Type B pancreatic cell (in vitro differentiated cells): ENCODE measurements at regions not wholly inside any gene's neighbourhood (a gene's known extent, or its start where the extent isn't known, plus 50 kb on each side); places are given as distances from the start of the nearest gene placed in this dataset.
A peak's percentile ranks its signal among the peaks of the same experiment; 100 is the strongest.
"Not testable (repeated sequence)": the region's sequence is repeated elsewhere in the genome, so short reads cannot be mapped to it uniquely, and the experiment has no call there.

Experiments
- DNase-seq: peaks from one replicate; pipeline ENCODE4 v3.0.0; 2021; ENCODE audit warnings: mixed read lengths; ENCODE audit not compliant: unreplicated experiment; ENCODE audit errors: extremely low spot score
- H3K27ac Mint-ChIP-seq: 2 replicates; pipeline ENCODE4 v1.8.0; 2021; ENCODE audit warnings: mild to moderate bottlenecking, mixed read lengths
- H3K27me3 Mint-ChIP-seq: 2 replicates; pipeline ENCODE4 v1.8.0; 2021; ENCODE audit warnings: mixed read lengths
- H3K36me3 Mint-ChIP-seq: 2 replicates; pipeline ENCODE4 v1.8.0; 2021; ENCODE audit warnings: mixed read lengths
- H3K4me1 Mint-ChIP-seq: one replicate; pipeline ENCODE4 v1.8.0; 2021; ENCODE audit warnings: mixed read lengths; ENCODE audit not compliant: unreplicated experiment
- H3K4me3 Mint-ChIP-seq: 2 replicates; pipeline ENCODE4 v1.8.0; 2021; ENCODE audit warnings: mild to moderate bottlenecking, mixed read lengths
- H3K9me3 Mint-ChIP-seq: 2 replicates; pipeline ENCODE4 v1.8.0; 2021; ENCODE audit warnings: mixed read lengths

DNA sequence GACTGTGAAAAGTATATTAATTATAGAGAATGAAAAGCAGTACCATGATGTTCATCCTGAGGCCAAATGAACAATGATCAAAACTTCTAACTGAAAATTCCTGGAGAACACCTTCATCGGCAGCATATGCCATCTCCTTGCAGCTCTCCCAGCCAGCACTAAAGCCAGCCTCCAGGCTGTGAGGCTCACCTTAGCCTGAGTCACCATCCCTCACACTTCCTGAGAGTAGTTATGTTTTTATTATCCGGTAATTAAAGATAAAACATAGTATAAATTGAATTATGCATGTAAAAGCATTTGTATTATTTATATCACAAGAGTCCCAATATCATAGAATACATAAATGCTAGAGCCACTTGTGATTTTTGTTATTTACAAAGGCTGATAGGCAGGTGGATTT is 341.9 kb downstream of the BCL2L11 start:
- H3K4me3 Mint-ChIP-seq, DNase-seq, H3K36me3 Mint-ChIP-seq, H3K4me1 Mint-ChIP-seq, H3K27me3 Mint-ChIP-seq, H3K9me3 Mint-ChIP-seq, H3K27ac Mint-ChIP-seq: not testable (repeated sequence)

DNA sequence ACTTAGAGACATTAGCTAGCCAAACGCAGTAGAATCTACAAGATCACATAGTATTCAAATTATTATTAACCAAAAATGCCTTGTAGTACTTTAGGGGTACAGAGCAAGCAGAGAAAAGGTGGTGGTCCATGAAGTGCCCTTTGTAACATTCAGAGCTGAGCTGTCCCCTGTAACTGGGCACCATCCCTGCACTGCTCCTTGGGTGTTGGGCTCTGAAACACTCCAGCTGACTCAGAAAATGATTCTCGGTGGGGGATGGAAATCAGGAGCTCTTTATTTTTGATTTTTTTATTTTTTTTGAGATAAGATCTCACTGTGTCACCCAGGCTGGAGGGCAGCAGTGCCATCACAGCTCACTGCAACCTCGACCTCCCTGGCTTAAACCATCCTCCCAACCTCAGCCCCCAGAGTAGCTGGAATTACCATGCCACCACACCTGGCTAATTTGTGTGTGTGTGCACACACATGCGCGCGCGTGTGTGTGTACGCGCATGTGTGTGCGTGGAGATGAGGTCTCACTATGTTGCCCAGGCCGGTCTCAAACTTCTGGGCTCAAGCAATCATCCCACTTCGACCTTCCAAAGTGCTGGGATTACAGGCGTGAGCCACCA is 342.6 kb downstream of the BCL2L11 start:
- H3K36me3 Mint-ChIP-seq, H3K27ac Mint-ChIP-seq, H3K9me3 Mint-ChIP-seq, DNase-seq, H3K4me1 Mint-ChIP-seq, H3K4me3 Mint-ChIP-seq, H3K27me3 Mint-ChIP-seq: not testable (repeated sequence)

DNA sequence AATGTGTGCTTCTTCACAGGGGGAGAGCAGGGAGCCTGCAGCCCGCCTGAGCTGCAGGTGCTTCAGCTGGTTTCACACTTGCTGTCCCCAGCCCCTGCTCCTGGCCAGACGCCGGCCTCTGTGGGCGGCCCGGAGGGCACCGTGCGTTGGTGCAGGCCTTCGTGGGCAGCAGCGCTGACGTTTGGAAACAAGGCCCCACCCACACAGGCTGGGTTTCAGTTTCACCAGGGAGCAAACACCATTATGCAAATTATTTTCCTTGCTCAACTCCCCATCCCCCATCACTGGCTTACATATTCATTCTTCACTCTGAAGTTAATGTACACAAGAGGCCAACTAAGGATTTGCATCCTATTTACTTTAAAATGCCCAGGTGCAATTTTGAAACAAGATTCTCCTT is 343.2 kb downstream of the BCL2L11 start:
- H3K4me1 Mint-ChIP-seq, H3K27ac Mint-ChIP-seq, H3K27me3 Mint-ChIP-seq, DNase-seq, H3K9me3 Mint-ChIP-seq, H3K36me3 Mint-ChIP-seq, H3K4me3 Mint-ChIP-seq: not testable (repeated sequence)

GRCh38 chr2:111464367-111464766 is 343.7 kb downstream of the BCL2L11 start:
- H3K36me3 Mint-ChIP-seq: not testable (repeated sequence)

DNA sequence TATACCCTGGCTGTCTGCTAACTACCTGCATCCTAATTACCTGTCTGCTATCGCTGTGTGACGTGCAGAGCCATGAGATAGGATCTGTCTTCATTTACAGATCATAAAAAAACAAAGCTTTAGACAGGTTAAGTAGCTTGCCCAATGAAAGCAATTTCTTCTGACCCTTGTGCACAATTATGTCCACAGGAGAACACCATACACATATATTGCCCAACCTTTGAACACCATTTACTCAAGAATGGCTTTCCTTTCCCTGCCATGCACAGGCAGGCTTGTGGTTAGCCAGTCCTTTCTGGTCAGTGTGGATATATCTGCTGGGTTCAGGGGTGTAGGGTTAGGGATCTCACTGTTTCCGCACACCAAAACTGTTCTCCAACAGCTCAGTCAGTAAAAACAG is 344.8 kb downstream of the BCL2L11 start:
- not testable (repeated sequence) for H3K27ac Mint-ChIP-seq, H3K4me3 Mint-ChIP-seq, DNase-seq, H3K36me3 Mint-ChIP-seq, H3K4me1 Mint-ChIP-seq, H3K27me3 Mint-ChIP-seq, H3K9me3 Mint-ChIP-seq

More at GRCh38 chr2:111464367-111464766, 343.7 kb downstream of the BCL2L11 start:
- not testable (repeated sequence) for H3K27ac Mint-ChIP-seq, H3K4me1 Mint-ChIP-seq, DNase-seq, H3K9me3 Mint-ChIP-seq, H3K27me3 Mint-ChIP-seq, H3K4me3 Mint-ChIP-seq

DNA sequence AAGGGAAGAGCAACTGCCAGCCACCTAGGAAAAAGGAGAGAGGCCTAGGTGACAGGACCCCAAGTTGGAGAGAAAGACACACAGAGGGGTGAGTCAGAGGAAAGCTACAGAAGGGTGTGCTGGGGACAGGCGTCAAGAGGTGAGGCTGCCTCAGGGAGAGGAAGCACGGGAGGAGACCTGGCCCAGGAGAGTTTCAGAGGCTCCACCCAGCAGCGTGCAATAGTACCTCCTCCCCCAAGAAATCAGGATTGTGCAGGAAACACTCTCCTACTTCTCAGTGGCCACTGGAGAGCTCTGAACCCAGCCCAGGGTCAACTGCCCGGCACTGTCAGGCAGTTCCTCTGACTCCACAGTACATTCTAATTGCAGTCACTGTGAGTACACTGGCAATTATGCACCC is 346.0 kb downstream of the BCL2L11 start:
- not testable (repeated sequence) for H3K4me3 Mint-ChIP-seq, H3K36me3 Mint-ChIP-seq, DNase-seq, H3K27me3 Mint-ChIP-seq, H3K9me3 Mint-ChIP-seq, H3K4me1 Mint-ChIP-seq
- H3K27ac Mint-ChIP-seq: peak overlapping the region; percentile 29

DNA sequence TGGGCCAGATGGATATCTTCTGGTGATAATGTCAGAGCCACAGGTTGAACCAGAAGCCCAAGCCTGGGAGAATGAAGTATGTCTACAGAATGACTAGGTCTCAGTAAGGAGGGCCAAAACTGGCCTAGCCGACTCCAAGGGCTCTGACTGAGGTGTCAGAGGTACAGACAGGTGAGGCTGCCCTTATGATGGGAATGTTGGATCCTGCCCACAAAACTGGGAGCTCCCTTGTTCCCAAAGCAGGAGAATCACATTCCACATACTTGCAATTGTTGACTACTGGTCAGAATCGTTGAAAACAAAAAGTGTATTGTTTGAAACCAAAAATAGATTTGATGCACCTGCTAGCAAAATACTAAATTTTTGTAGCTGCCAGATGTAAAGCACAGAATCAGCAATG is 350.2 kb downstream of the BCL2L11 start:
- not testable (repeated sequence) for H3K9me3 Mint-ChIP-seq, H3K36me3 Mint-ChIP-seq, H3K4me1 Mint-ChIP-seq, H3K27ac Mint-ChIP-seq, H3K27me3 Mint-ChIP-seq, H3K4me3 Mint-ChIP-seq, DNase-seq

DNA sequence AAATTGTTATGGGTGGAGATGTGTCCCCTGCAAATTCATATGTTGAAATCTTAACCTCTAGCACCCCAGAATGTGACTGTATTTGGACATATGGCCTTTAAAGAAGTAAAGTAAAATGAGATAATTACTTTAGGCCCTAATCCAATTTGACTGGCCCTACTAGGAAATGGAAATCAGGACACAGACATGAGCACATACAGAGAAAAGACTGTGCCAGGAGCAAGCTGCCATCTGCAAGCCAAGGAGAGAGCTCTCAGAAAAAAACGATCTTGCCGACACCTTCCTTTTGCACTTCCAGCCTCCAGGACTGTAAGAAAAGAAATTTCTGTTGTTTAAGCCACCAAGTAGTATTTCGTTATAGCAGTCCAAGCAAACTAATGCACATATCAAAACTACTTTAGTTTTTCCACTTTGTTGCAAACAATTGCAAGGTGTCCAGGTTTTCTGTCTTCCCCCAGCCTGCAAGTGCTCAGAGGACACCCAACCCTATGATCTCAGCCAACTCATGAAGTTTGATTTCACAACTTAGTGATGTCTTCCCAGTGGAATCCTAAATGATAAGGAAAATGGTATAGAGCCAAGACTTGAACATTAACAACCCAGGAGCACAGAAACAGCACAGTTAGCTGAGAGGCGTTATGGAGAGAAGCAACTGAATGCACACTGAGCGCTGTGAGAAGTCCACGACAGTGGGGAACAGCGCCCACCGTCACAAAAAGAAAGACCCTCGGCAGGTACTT is 351.2 kb downstream of the BCL2L11 start:
- not testable (repeated sequence) for H3K27me3 Mint-ChIP-seq, H3K4me1 Mint-ChIP-seq, H3K9me3 Mint-ChIP-seq, H3K4me3 Mint-ChIP-seq, H3K36me3 Mint-ChIP-seq, DNase-seq, H3K27ac Mint-ChIP-seq

DNA sequence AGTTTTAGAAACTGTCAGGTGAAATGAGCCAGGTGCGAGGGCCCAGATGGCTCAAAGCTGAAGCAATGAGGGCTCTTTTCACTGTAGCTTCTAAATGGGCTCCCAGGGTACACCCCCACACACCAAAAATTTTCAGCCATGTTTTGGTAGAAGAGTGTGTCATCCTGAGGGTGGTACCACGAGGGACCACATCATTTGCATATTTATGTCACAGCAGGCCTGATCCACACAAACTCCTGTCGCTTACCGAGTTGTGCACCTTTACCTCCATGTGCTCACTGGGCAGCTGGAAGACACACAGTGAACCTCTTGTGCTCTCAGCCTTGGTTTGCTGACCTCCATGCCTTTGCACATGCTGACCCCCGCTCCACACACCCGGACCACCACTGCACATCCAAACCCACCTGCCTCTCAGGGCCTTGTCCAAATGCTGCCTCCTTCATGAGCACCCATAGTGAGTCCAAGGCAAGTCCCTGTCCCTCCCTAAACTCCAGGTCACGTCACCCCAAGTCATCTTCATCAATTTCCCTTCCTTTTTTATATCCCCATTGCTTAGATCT is 352.2 kb downstream of the BCL2L11 start:
- not testable (repeated sequence) for DNase-seq, H3K36me3 Mint-ChIP-seq, H3K9me3 Mint-ChIP-seq, H3K27ac Mint-ChIP-seq, H3K4me1 Mint-ChIP-seq, H3K4me3 Mint-ChIP-seq, H3K27me3 Mint-ChIP-seq

GRCh38 chr2:111473522-111473921 is 352.8 kb downstream of the BCL2L11 start:
- not testable (repeated sequence) for H3K36me3 Mint-ChIP-seq, DNase-seq, H3K27ac Mint-ChIP-seq, H3K4me3 Mint-ChIP-seq, H3K9me3 Mint-ChIP-seq, H3K4me1 Mint-ChIP-seq, H3K27me3 Mint-ChIP-seq

GRCh38 chr2:111474198-111474705 is 353.5 kb downstream of the BCL2L11 start:
- H3K4me3 Mint-ChIP-seq: not testable (repeated sequence)

More at GRCh38 chr2:111474198-111474705, 353.5 kb downstream of the BCL2L11 start:
- not testable (repeated sequence) for H3K4me1 Mint-ChIP-seq, H3K27me3 Mint-ChIP-seq, H3K9me3 Mint-ChIP-seq, H3K27ac Mint-ChIP-seq, DNase-seq, H3K36me3 Mint-ChIP-seq
